MCF 10A (cell line): ENCODE measurements at regions not wholly inside any gene's neighbourhood (a gene's known extent, or its start where the extent isn't known, plus 50 kb on each side); places are given as distances from the start of the nearest gene placed in this dataset.
A peak's percentile ranks its signal among the peaks of the same experiment; 100 is the strongest.

Source experiments
- BruUV-seq: library from RNA; stranded (reverse); fragments of 400-500 nt; replicated peaks from 2 replicates; lab custom pipeline; 2021; lab: Mats Ljungman, UMichigan
- CTCF ChIA-PET: fragments of 300-600 bp; sonication (Branson Sonifier 250); formaldehyde crosslinking; extraction: SDS; loops from one replicate; lab custom pipeline; 2021; ENCODE audit warnings: antibody characterized with exemption, inconsistent platforms; lab: Yijun Ruan, JAX
- POLR2A ChIA-PET: fragments of 300-600, 350-650 bp; sonication (Branson Sonifier 250); formaldehyde crosslinking; extraction: SDS; loops from one replicate; lab custom pipeline; 2020; ENCODE audit warnings: antibody characterized with exemption, inconsistent platforms; lab: Yijun Ruan, JAX
- DNase-seq: peaks from one replicate; pipeline ENCODE4 v3.0.0-alpha.2; 2018; ENCODE audit not compliant: unreplicated experiment
- H3K27ac Mint-ChIP-seq: one replicate; pipeline ENCODE4 v1.8.0; 2022; ENCODE audit warnings: mild to moderate bottlenecking, low read depth, mixed read lengths; ENCODE audit not compliant: unreplicated experiment
- H3K27me3 Mint-ChIP-seq: one replicate; pipeline ENCODE4 v1.8.0; 2022; ENCODE audit warnings: mixed read lengths; ENCODE audit not compliant: insufficient read depth, unreplicated experiment
- H3K36me3 Mint-ChIP-seq: one replicate; pipeline ENCODE4 v1.8.0; 2022; ENCODE audit warnings: mild to moderate bottlenecking, moderate library complexity, mixed read lengths; ENCODE audit not compliant: insufficient read depth, unreplicated experiment
- H3K4me1 Mint-ChIP-seq: one replicate; pipeline ENCODE4 v1.8.0; 2022; ENCODE audit warnings: mixed read lengths; ENCODE audit not compliant: insufficient read depth, unreplicated experiment
- H3K4me3 Mint-ChIP-seq: one replicate; pipeline ENCODE4 v1.8.0; 2022; ENCODE audit warnings: mild to moderate bottlenecking, moderate library complexity, mixed read lengths; ENCODE audit not compliant: unreplicated experiment
- H3K9me3 Mint-ChIP-seq: one replicate; pipeline ENCODE4 v1.8.0; 2022; ENCODE audit warnings: mixed read lengths; ENCODE audit not compliant: unreplicated experiment
- CTCF ChIP-seq: fragments of 200-600 bp; IDR thresholded peaks from one replicate; pipeline ENCODE4 v1.8.0; 2022; ENCODE audit warnings: antibody characterized with exemption, mild to moderate bottlenecking; ENCODE audit not compliant: unreplicated experiment
- intact Hi-C: fragments of 100-400 bp; cut with micrococcal nuclease; formaldehyde crosslinking; loops from 2 replicates; pipeline ENCODE4 v1.14.1; 2022

- peak; percentile 8 for DNase-seq
- H3K27me3 Mint-ChIP-seq: no peaks in the 10 kb centered on the region
- ChIA-PET POLR2A (no interaction called here), CTCF (no interaction called here)
- H3K9me3 Mint-ChIP-seq: no peaks in the 10 kb centered on the region
- intact Hi-C loops: no loop called here
- H3K4me1 Mint-ChIP-seq: peaks cover 5% of the 10 kb centered on the region
- H3K36me3 Mint-ChIP-seq: no peaks in the 10 kb centered on the region
- H3K4me3 Mint-ChIP-seq: no peak overlapping the region
- no peak overlapping the region for H3K27ac Mint-ChIP-seq
- BruUV-seq: no TSS peak
- no peak for TF ChIP-seq CTCF
Observed at GRCh38 chr2:185658750-185659149, 79.9 kb upstream of the FSIP2 start.

- intact Hi-C loops: no loop called here
- DNase-seq: no peak
- H3K36me3 Mint-ChIP-seq: no peaks in the 10 kb centered on the region
- TF ChIP-seq CTCF: no peak
- H3K4me1 Mint-ChIP-seq: peaks cover 4% of the 10 kb centered on the region
- ChIA-PET CTCF (no interaction called here), POLR2A (no interaction called here)
- no peaks in the 10 kb centered on the region for H3K9me3 Mint-ChIP-seq
- H3K27me3 Mint-ChIP-seq: no peaks in the 10 kb centered on the region
- H3K4me3 Mint-ChIP-seq: no peak overlapping the region
- no peak overlapping the region for H3K27ac Mint-ChIP-seq
- no TSS peak for BruUV-seq
Observed at GRCh38 chr2:185663811-185664210, 74.8 kb upstream of the FSIP2 start.

GRCh38 chr2:185664384-185664783 is 74.2 kb upstream of the FSIP2 start:
- H3K4me1 Mint-ChIP-seq: peaks cover 5% of the 10 kb centered on the region
- intact Hi-C loops: no loop called here
- peaks cover 5% of the 10 kb centered on the region for H3K9me3 Mint-ChIP-seq
- TF ChIP-seq CTCF: no peak
- no peaks in the 10 kb centered on the region for H3K36me3 Mint-ChIP-seq
- BruUV-seq: no TSS peak
- ChIA-PET POLR2A (no interaction called here), CTCF (no interaction called here)
- no peak overlapping the region for H3K27ac Mint-ChIP-seq
- no peak overlapping the region for H3K4me3 Mint-ChIP-seq
- no peaks in the 10 kb centered on the region for H3K27me3 Mint-ChIP-seq
- no peak for DNase-seq

GRCh38 chr2:185665251-185665814 is 73.3 kb upstream of the FSIP2 start:
- no peaks in the 10 kb centered on the region for H3K36me3 Mint-ChIP-seq
- CTCF ChIA-PET: no interaction called here
- H3K4me1 Mint-ChIP-seq: peaks cover 5% of the 10 kb centered on the region

More at GRCh38 chr2:185665251-185665814, 73.3 kb upstream of the FSIP2 start:
- Mint-ChIP-seq H3K27ac (no peak overlapping the region), H3K4me3 (no peak overlapping the region), H3K9me3 (peaks cover 9% of the 10 kb centered on the region), H3K27me3 (no peaks in the 10 kb centered on the region)
- no peak for TF ChIP-seq CTCF
- BruUV-seq: no TSS peak
- no peak for DNase-seq
- POLR2A ChIA-PET: no interaction called here
- intact Hi-C loops: no loop called here
